Heart left ventricle (tissue), 16 donors: ENCODE measurements at regions not wholly inside any gene's neighbourhood (a gene's known extent, or its start where the extent isn't known, plus 50 kb on each side); places are given as distances from the start of the nearest gene placed in this dataset.

ENCODE experiments used
- ATAC-seq, 4 donors: fragments of 200-7000 bp; cut with Tn5 transposase; one replicate each; pipeline ENCODE4 v1.9.1; 2020 to 2022; ENCODE audit warnings: moderate library complexity in 4 of 4, mild to moderate bottlenecking in 3 of 4, moderate number of reproducible peaks in 1 of 4
- DNase-seq, 5 donors: peaks; one replicate each; pipeline ENCODE4 v3.0.0-alpha.2; 2020
- H3K27ac ChIP-seq, 12 donors: fragments of 200-600 bp; sonication (generic) in 4 of 12; one replicate each; pipeline versions ENCODE4 v1.5.0 to v1.8.0; 2016 to 2022; ENCODE audit warnings: mild to moderate bottlenecking in 2 of 12
- H3K27me3 ChIP-seq, 9 donors: fragments of 200-600 bp; sonication (generic) in 2 of 9; one replicate each; pipeline versions ENCODE4 v1.5.1 to v1.8.0; 2016 to 2022; ENCODE audit warnings: mild to moderate bottlenecking in 3 of 9
- H3K36me3 ChIP-seq, 9 donors: fragments of 200-600 bp; sonication (generic) in 2 of 9; one replicate each; pipeline versions ENCODE4 v1.5.0 to v1.8.0; 2018 to 2022; ENCODE audit warnings: mild to moderate bottlenecking in 2 of 9
- H3K4me1 ChIP-seq, 12 donors: fragments of 200-600 bp; sonication (generic) in 4 of 12; one replicate each; pipeline versions ENCODE4 v1.5.0 to v1.8.0; 2016 to 2022; ENCODE audit warnings: mild to moderate bottlenecking in 3 of 12
- H3K4me3 ChIP-seq, 12 donors: fragments of 200-600 bp; sonication (generic) in 4 of 12; one replicate each; pipeline versions ENCODE4 v1.5.0 to v1.8.0; 2017 to 2022; ENCODE audit warnings: mild to moderate bottlenecking in 9 of 12, moderate library complexity in 4 of 12
- H3K9me3 ChIP-seq, 12 donors: fragments of 200-600 bp; sonication (generic) in 4 of 12; one replicate each; pipeline versions ENCODE4 v1.5.0 to v1.8.0; 2016 to 2022; ENCODE audit warnings: mild to moderate bottlenecking in 1 of 12
- CTCF ChIP-seq, 12 donors: fragments of 200-600 bp; sonication (generic) in 4 of 12; IDR thresholded peaks; one replicate each; pipeline versions ENCODE4 v1.5.0 to v1.8.0; 2018 to 2022; ENCODE audit warnings: antibody characterized with exemption in 12 of 12, mild to moderate bottlenecking in 5 of 12
- POLR2A ChIP-seq, 2 donors: fragments of 450-650 bp; IDR thresholded peaks; one replicate each; pipeline ENCODE4 v1.6.1; 2017; ENCODE audit warnings: antibody characterized with exemption in 2 of 2, mild to moderate bottlenecking in 2 of 2, moderate library complexity in 2 of 2
- WGBS, 4 donors: extraction: QIAGEN DNeasy Blood & Tissue Kit in 2 of 4; methylation state at CpG; one replicate each; pipeline versions ENCODE4 v1.1.5 to v1.1.7; 2013 to 2018; 5-methylcytosine and 5-hydroxymethylcytosine counted together
- intact Hi-C, 10 donors: fragments of 100-400 bp; cut with DNase I; formaldehyde crosslinking; loops; one replicate each; pipeline versions ENCODE4 v1.11.1 to v1.14.2; 2022
- donor health status: ischemic (EF 13 %, LVEDD 7.1; RV severe dilation, severe dysfunction).
- donor health status: healthy with polysubstance abuse.
- donor health status: DM: no; HTN: yes; CAD: no.
- donor health status: DM: no; HTN: no; CAD: no.
- donor health status: ischemic (EF 25% LVEDD 6.9; RV normal size, moderate dysfunction).
- donor health status: ischemic (EF 25% LVEDD 5.7; RV mildly dilated, moderate dysfunction).
- donor health status: healthy.
- donor health status: DM: yes; HTN: yes; CAD: no.
- donor health status: ischemic (EF 35%, LVEDD 5.7; RV mildly dilated, moderate dysfunction).
- donor health status: nonischemic (EF 11% LVEDD 7.7; RV severe dilation, severe dysfunction).
- donor health status: DM: yes; HTN: yes; CAD: no.
- donor health status: PGD.
- donor health status: ischemic (EF 29% LVEDD 5.4; RV normal size, mild dysfunction).
- donor health status: nonischemic (EF 23%, LVEDD 6.1; RV moderate dilation, normal function).

- WGBS, 4 donors: 87 to 91% (median 90%) methylated on average over 5 of the region's 5 CpGs
- ATAC-seq (no peak), DNase-seq (no peak)
- TF ChIP-seq POLR2A (IDR thresholded peaks at IDR 0.05): no peak
- no peak for TF ChIP-seq CTCF (IDR thresholded peaks at IDR 0.05)
- Histone ChIP-seq H3K4me3 (no peak overlapping the region), H3K4me1 (peaks cover 0 to 11% (median 0%) of the 10 kb centered on the region in 12 donors), H3K27me3 (peaks cover 0 to 5% (median 0%) of the 10 kb centered on the region in 9 donors), H3K27ac (no peak overlapping the region), H3K9me3 (no peaks in the 10 kb centered on the region), H3K36me3 (no peaks in the 10 kb centered on the region)
- intact Hi-C loops: loop anchor here in 6 of 10 donors (2.0 to 10.0 kb wide), 4 partner anchors 112 to 224 kb away; no protein-coding TSS in a partner anchor
These were observed 164.7 kb upstream of the CCND2 start for GRCh38 chr12:4108803-4109345.

DNA sequence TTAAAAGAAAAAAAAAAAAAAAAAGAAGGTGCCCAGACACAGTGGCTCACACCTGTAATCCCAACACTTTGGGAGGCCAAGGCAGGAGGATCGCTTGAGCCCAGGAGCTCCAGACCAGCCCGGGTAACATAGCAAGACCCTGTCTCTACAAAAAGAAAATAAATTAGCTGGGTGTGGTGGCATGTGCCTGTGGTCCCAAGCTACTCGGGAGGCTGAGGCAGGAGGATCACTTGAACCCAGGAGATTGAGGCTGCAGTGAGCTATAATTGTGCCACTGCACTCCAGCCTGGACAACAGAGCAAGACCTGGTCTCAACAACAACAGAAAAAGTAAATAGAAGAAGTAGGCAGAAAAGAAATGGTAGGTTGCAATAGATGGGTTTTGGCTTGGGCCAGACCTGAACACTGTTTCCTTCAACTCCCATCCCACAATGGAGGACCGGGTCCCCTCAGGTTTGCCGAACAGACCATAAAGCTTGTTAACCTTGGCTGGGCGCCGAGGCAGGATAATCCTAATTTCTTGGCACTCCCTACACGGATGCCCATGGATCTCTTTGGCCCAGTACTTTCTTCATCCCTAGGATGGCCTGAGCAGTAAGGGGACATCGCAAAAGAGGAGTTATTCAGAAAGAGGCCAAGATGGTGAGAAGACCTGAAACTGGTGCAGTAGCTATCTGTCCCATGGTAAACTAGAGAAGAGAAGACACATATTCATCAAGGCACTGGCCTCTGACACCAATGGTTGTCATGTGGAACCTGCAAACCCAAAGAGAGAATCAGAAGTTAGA lies 165.5 kb upstream of the CCND2 start:
- H3K36me3 ChIP-seq: no peaks in the 10 kb centered on the region
- no peaks in the 10 kb centered on the region for H3K9me3 ChIP-seq
- peaks cover 0 to 11% (median 0%) of the 10 kb centered on the region in 12 donors for H3K4me1 ChIP-seq
- 94 to 96% (median 96%) methylated on average over 9 of the region's 9 CpGs for WGBS, 4 donors
- no peak overlapping the region for H3K4me3 ChIP-seq
- ATAC-seq (no peak), DNase-seq (no peak)
- no peaks in the 10 kb centered on the region for H3K27me3 ChIP-seq
- intact Hi-C loops: loop anchor here (1.0 to 10.0 kb wide), 6 partner anchors 111 to 223 kb away; no protein-coding TSS in a partner anchor
- no peak overlapping the region for H3K27ac ChIP-seq
- TF ChIP-seq POLR2A (IDR thresholded peaks at IDR 0.05): no peak
- no peak for TF ChIP-seq CTCF (IDR thresholded peaks at IDR 0.05)

DNA sequence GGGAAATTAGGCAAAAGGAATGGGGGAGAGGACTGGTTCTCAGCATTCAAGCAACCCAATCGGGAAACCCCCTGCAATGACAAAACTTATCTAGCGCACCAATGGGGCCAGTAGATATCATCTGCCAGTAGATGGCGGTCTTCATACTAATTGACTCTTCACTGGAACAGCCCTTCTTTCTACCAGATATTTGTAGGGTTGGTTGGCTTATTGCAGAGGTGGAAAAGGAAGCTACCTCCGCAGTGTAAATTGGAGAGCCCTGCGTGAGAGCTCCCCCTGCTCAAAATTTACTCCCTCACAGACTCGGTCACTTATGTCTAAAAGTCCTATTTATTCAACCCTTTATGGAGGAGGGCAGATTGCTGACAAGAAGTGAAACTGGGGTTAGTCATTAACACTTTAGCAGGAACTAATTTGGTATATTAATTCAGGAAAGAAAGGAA lies 166.1 kb upstream of the CCND2 start:
- WGBS, 4 donors: 49 to 57% (median 50%) methylated on average over 6 of the region's 6 CpGs
- H3K4me1 ChIP-seq: peaks cover 0 to 11% (median 0%) of the 10 kb centered on the region in 12 donors
- ATAC-seq: peak in 3 of 4 donors; percentile 55 to 71 (median 70)
- no peaks in the 10 kb centered on the region for H3K9me3 ChIP-seq
- TF ChIP-seq POLR2A (IDR thresholded peaks at IDR 0.05) (no peak), CTCF (IDR thresholded peaks at IDR 0.05) (peak; percentile 20 to 74 (median 50))
- intact Hi-C loops: loop anchor here in 9 of 10 donors (1.0 to 10.0 kb wide), 6 partner anchors 110 to 223 kb away; no protein-coding TSS in a partner anchor
- H3K36me3 ChIP-seq: no peaks in the 10 kb centered on the region
- H3K27me3 ChIP-seq: no peaks in the 10 kb centered on the region
- no peak overlapping the region for H3K4me3 ChIP-seq
- peak in 2 of 5 donors; percentile 27 to 51 for DNase-seq
- H3K27ac ChIP-seq: no peak overlapping the region

- intact Hi-C loops: loop anchor here in 9 of 10 donors (1.0 to 10.0 kb wide), 6 partner anchors 109 to 222 kb away; no protein-coding TSS in a partner anchor
These were observed 166.9 kb upstream of the CCND2 start for GRCh38 chr12:4106621-4107020.

More at GRCh38 chr12:4106621-4107020, 166.9 kb upstream of the CCND2 start:
- H3K36me3 ChIP-seq: no peaks in the 10 kb centered on the region
- 84 to 87% (median 85%) methylated on average over 8 of the region's 8 CpGs for WGBS, 4 donors
- H3K27ac ChIP-seq: no peak overlapping the region
- peaks cover 0 to 11% (median 0%) of the 10 kb centered on the region in 12 donors for H3K4me1 ChIP-seq
- ATAC-seq: no peak
- H3K9me3 ChIP-seq: no peaks in the 10 kb centered on the region
- DNase-seq: no peak
- H3K4me3 ChIP-seq: no peak overlapping the region
- peaks cover 0 to under 1% (median 0%) of the 10 kb centered on the region in 9 donors for H3K27me3 ChIP-seq
- TF ChIP-seq CTCF (IDR thresholded peaks at IDR 0.05) (no peak), POLR2A (IDR thresholded peaks at IDR 0.05) (no peak)
